SK-N-SH (cell line): ENCODE measurements at regions not wholly inside any gene's neighbourhood (a gene's known extent, or its start where the extent isn't known, plus 50 kb on each side); places are given as distances from the start of the nearest gene placed in this dataset.

ENCODE experiments used
- CTCF ChIA-PET: fragments of 300-600, 350-600 bp; formaldehyde crosslinking; extraction: SDS; loops from one replicate; lab custom pipeline; 2021; lab: Yijun Ruan, JAX
- POLR2A ChIA-PET: fragments of 350-600 bp; sonication (Branson Sonifier 250); formaldehyde crosslinking; extraction: SDS; loops from one replicate; lab custom pipeline; 2020; ENCODE audit warnings: antibody characterized with exemption, inconsistent platforms; lab: Yijun Ruan, JAX
- DNase-seq: peaks from one replicate; pipeline ENCODE4 v3.0.0; 2012
- H2AFZ ChIP-seq: fragments of 200-600 bp; sonication (generic); 2 replicates; pipeline ENCODE4 v1.8.1; 2016; ENCODE audit warnings: antibody characterized with exemption, mild to moderate bottlenecking, low read depth
- H3F3A ChIP-seq: fragments of 200-600 bp; sonication (generic); replicated peaks from 2 replicates; pipeline ENCODE3; 2016; ENCODE audit warnings: antibody characterized with exemption, mild to moderate bottlenecking; ENCODE audit not compliant: insufficient read depth
- H3K27ac ChIP-seq, 2 experiments: fragments of 200-500 bp in 1 of 2; fragments of 200-600 bp in 1 of 2; sonication (Bioruptor generic) in 1 of 2; sonication (generic), shearing (Covaris generic) in 1 of 2; 2 replicates each; pipeline versions ENCODE4 v1.5.1 to v1.6.1; 2014 to 2016; ENCODE audit warnings: low read depth in 2 of 2, inconsistent platforms in 1 of 2, low read length in 1 of 2, mild to moderate bottlenecking in 1 of 2, mixed read lengths in 1 of 2
- H3K27me3 ChIP-seq: fragments of 200-600 bp; sonication (generic), shearing (Covaris generic); 2 replicates; pipeline ENCODE4 v1.6.1; 2016; ENCODE audit warnings: mixed run types; ENCODE audit not compliant: insufficient read depth
- H3K36me3 ChIP-seq, 2 experiments: fragments of 200-500 bp in 1 of 2; fragments of 200-600 bp in 1 of 2; sonication (Bioruptor generic) in 1 of 2; sonication (generic) in 1 of 2; replicated peaks in 1 of 2; 2 replicates each; pipeline versions ENCODE3 to v1.5.1; 2014 to 2016; ENCODE audit warnings: low read length in 1 of 2, mild to moderate bottlenecking in 1 of 2; ENCODE audit not compliant: insufficient read depth in 2 of 2, control insufficient read depth in 1 of 2
- H3K4me1 ChIP-seq, 2 experiments: fragments of 200-500 bp in 1 of 2; fragments of 200-600 bp in 1 of 2; sonication (Bioruptor generic) in 1 of 2; sonication (generic), shearing (Covaris generic) in 1 of 2; 2 replicates each; pipeline versions ENCODE4 v1.5.1 to v1.6.1; 2014 to 2016; ENCODE audit warnings: low read depth in 1 of 2, low read length in 1 of 2, mixed run types in 1 of 2; ENCODE audit not compliant: insufficient read depth in 2 of 2, control insufficient read depth in 1 of 2
- H3K4me2 ChIP-seq: fragments of 200-600 bp; sonication (generic), shearing (Covaris generic); 2 replicates; pipeline ENCODE4 v1.6.1; 2017; ENCODE audit warnings: mixed run types
- H3K4me3 ChIP-seq, 2 experiments: fragments of 200-500 bp in 1 of 2; fragments of 200-600 bp in 1 of 2; sonication (Bioruptor generic) in 1 of 2; sonication (generic), shearing (Covaris generic) in 1 of 2; 2 replicates each; pipeline versions ENCODE4 v1.5.1 to v1.8.1; 2014 to 2016; ENCODE audit warnings: low read depth in 2 of 2, inconsistent platforms in 1 of 2, low read length in 1 of 2, mild to moderate bottlenecking in 1 of 2, mixed read lengths in 1 of 2, moderate library complexity in 1 of 2
- H3K79me2 ChIP-seq: fragments of 200-600 bp; sonication (generic); 2 replicates; pipeline ENCODE4 v1.8.1; 2017; ENCODE audit warnings: mild to moderate bottlenecking; ENCODE audit not compliant: insufficient read depth
- H3K9ac ChIP-seq: fragments of 200-600 bp; sonication (generic); 2 replicates; pipeline ENCODE4 v1.6.1; 2017; ENCODE audit warnings: mixed run types
- H3K9me2 ChIP-seq: fragments of 200-600 bp; sonication (generic); 2 replicates; pipeline ENCODE4 v1.6.1; 2017; ENCODE audit warnings: mixed run types
- H3K9me3 ChIP-seq: fragments of 200-600 bp; sonication (generic); 2 replicates; pipeline ENCODE4 v1.6.1; 2017; ENCODE audit warnings: mixed run types, mild to moderate bottlenecking, moderate library complexity
- H4K20me1 ChIP-seq: fragments of 200-600 bp; sonication (generic); 2 replicates; pipeline ENCODE4 v1.6.1; 2017; ENCODE audit warnings: mild to moderate bottlenecking, mixed run types; ENCODE audit not compliant: insufficient read depth
- ELF1 ChIP-seq: IDR thresholded peaks from 2 replicates; pipeline ENCODE4 v1.4.0; 2012
- EP300 ChIP-seq, 2 experiments: IDR thresholded peaks; 2 replicates each; pipeline versions ENCODE4 v1.4.0 to v1.6.1; 2012; ENCODE audit warnings: borderline replicate concordance in 1 of 2, low read depth in 1 of 2, low read length in 1 of 2
- FOXJ3 ChIP-seq: sonication (generic); formaldehyde crosslinking; IDR thresholded peaks from 2 replicates; pipeline ENCODE4 v1.5.1; 2020; ENCODE audit warnings: mild to moderate bottlenecking, missing genetic modification reagents
- JUND ChIP-seq: IDR thresholded peaks from 2 replicates; pipeline ENCODE4 v1.4.0; 2012
- MEF2A ChIP-seq: IDR thresholded peaks from 2 replicates; pipeline ENCODE4 v1.4.0; 2012; ENCODE audit warnings: low read depth, borderline replicate concordance
- MXI1 ChIP-seq: IDR thresholded peaks from 2 replicates; pipeline ENCODE4 v1.6.1; 2012; ENCODE audit warnings: mild to moderate bottlenecking, low read depth, low read length, improper control_type of control experiment
- RAD21 ChIP-seq: IDR thresholded peaks from 2 replicates; pipeline ENCODE4 v1.6.1; 2012; ENCODE audit warnings: mild to moderate bottlenecking, low read length
- SMC3 ChIP-seq: IDR thresholded peaks from 2 replicates; pipeline ENCODE4 v1.6.1; 2012; ENCODE audit warnings: low read depth, low read length, improper control_type of control experiment
- TAF1 ChIP-seq: IDR thresholded peaks from 2 replicates; pipeline ENCODE4 v1.6.1; 2012; ENCODE audit warnings: low read depth, mild to moderate bottlenecking, low read length, moderate library complexity, borderline replicate concordance
- TEAD4 ChIP-seq: IDR thresholded peaks from 2 replicates; pipeline ENCODE4 v1.4.0; 2012; ENCODE audit warnings: mild to moderate bottlenecking, borderline replicate concordance; ENCODE audit not compliant: insufficient read depth
- WGBS: methylation state at CpG from one replicate; pipeline ENCODE4 v1.1.6; 2017; ENCODE audit warnings: low lambda C conversion rate; 5-methylcytosine and 5-hydroxymethylcytosine counted together
- TF ChIP-seq, protein P1 (sequence below): IDR thresholded peaks from 2 replicates; pipeline ENCODE4 v1.4.0; 2012; ENCODE audit warnings: low read depth, borderline replicate concordance
- TF ChIP-seq, protein P2 (sequence below): IDR thresholded peaks from 2 replicates; pipeline ENCODE4 v1.6.1; 2012; ENCODE audit warnings: mild to moderate bottlenecking, low read depth, low read length, moderate library complexity

DNA sequence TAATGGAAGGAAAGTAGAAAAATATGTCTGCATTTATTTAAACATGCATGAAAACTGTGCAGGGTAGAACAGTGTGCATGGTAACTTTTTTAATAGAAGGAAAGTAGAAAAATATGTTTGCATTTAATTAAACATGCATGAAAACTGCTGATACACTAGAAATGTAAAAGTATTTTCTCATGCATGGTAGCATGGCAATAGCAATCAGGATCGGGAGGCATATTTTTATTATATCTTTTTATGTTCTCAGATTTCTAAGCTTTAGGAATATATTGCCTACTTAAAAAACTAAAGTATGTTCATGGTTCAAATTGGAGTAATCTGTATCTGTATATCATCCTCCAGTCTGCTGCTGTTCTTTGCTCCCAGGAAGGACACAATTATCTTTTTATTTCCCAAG is 1468.9 kb upstream of the GBE1 start:
- Histone ChIP-seq H4K20me1 (no peaks in the 10 kb centered on the region), H3K27ac (no peak overlapping the region), H3K79me2 (no peaks in the 10 kb centered on the region), H3K4me3 (no peak overlapping the region), H3K9ac (no peak overlapping the region), H2AFZ (no peak overlapping the region), H3F3A (no peaks in the 10 kb centered on the region), H3K4me2 (no peak overlapping the region), H3K9me2 (no peaks in the 10 kb centered on the region), H3K9me3 (no peaks in the 10 kb centered on the region), H3K4me1 (no peaks in the 10 kb centered on the region), H3K27me3 (no peaks in the 10 kb centered on the region), H3K36me3 (no peaks in the 10 kb centered on the region)
- TF ChIP-seq ELF1: no peak
- no peak for DNase-seq
- ChIA-PET CTCF (interaction anchor here (0.6 kb wide), 1 partner anchor 13 kb away, joined by 3 read pairs; no protein-coding TSS in a partner anchor), POLR2A (no interaction called here)
- WGBS: 12% methylated on average over 1 of the region's 1 CpG

DNA sequence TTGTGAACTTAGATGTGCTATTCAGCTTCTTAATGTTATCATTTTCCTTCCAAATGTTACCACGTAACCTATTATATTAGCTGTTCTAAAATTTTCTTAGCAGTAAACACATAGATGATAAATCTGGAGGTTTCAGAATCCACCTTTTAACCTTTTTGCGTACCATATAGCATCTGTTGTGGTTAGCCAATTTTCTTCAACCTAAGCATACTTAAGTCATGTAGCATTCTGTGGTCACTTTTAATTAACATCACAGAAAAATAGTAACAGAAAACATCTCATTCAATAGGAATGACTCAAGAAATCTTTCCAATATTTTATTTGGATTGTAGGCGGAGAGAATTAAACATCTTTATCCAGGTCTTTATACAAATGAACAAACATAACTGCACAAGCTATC is 1465.3 kb upstream of the GBE1 start:
- H3K79me2 ChIP-seq: no peaks in the 10 kb centered on the region
- H3K4me3 ChIP-seq: no peak overlapping the region
- H3K27ac ChIP-seq: no peak overlapping the region
- H3F3A ChIP-seq: no peaks in the 10 kb centered on the region
- no peak overlapping the region for H3K4me2 ChIP-seq
- no peaks in the 10 kb centered on the region for H3K4me1 ChIP-seq
- no peak for DNase-seq
- no peaks in the 10 kb centered on the region for H3K27me3 ChIP-seq
- H2AFZ ChIP-seq: no peak overlapping the region
- ChIA-PET CTCF (no interaction called here), POLR2A (no interaction called here)
- no peak overlapping the region for H3K9ac ChIP-seq
- no peaks in the 10 kb centered on the region for H3K36me3 ChIP-seq
- H3K9me2 ChIP-seq: no peaks in the 10 kb centered on the region
- TF ChIP-seq EP300 (IDR thresholded peaks at IDR 0.05; ENCODE audit: borderline replicate concordance in 1 of 2, low read depth in 1 of 2, low read length in 1 of 2): no peak
- no peak for TF ChIP-seq MXI1
- no peak for TF ChIP-seq FOXJ3 (CRISPR knock-in tag)
- no peak for TF ChIP-seq TAF1
- no peak for TF ChIP-seq TEAD4
- TF ChIP-seq, protein P1, sequence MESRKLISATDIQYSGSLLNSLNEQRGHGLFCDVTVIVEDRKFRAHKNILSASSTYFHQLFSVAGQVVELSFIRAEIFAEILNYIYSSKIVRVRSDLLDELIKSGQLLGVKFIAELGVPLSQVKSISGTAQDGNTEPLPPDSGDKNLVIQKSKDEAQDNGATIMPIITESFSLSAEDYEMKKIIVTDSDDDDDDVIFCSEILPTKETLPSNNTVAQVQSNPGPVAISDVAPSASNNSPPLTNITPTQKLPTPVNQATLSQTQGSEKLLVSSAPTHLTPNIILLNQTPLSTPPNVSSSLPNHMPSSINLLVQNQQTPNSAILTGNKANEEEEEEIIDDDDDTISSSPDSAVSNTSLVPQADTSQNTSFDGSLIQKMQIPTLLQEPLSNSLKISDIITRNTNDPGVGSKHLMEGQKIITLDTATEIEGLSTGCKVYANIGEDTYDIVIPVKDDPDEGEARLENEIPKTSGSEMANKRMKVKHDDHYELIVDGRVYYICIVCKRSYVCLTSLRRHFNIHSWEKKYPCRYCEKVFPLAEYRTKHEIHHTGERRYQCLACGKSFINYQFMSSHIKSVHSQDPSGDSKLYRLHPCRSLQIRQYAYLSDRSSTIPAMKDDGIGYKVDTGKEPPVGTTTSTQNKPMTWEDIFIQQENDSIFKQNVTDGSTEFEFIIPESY: no peak
- no peak for TF ChIP-seq MEF2A
- no peak for TF ChIP-seq ELF1
- TF ChIP-seq, protein P2, sequence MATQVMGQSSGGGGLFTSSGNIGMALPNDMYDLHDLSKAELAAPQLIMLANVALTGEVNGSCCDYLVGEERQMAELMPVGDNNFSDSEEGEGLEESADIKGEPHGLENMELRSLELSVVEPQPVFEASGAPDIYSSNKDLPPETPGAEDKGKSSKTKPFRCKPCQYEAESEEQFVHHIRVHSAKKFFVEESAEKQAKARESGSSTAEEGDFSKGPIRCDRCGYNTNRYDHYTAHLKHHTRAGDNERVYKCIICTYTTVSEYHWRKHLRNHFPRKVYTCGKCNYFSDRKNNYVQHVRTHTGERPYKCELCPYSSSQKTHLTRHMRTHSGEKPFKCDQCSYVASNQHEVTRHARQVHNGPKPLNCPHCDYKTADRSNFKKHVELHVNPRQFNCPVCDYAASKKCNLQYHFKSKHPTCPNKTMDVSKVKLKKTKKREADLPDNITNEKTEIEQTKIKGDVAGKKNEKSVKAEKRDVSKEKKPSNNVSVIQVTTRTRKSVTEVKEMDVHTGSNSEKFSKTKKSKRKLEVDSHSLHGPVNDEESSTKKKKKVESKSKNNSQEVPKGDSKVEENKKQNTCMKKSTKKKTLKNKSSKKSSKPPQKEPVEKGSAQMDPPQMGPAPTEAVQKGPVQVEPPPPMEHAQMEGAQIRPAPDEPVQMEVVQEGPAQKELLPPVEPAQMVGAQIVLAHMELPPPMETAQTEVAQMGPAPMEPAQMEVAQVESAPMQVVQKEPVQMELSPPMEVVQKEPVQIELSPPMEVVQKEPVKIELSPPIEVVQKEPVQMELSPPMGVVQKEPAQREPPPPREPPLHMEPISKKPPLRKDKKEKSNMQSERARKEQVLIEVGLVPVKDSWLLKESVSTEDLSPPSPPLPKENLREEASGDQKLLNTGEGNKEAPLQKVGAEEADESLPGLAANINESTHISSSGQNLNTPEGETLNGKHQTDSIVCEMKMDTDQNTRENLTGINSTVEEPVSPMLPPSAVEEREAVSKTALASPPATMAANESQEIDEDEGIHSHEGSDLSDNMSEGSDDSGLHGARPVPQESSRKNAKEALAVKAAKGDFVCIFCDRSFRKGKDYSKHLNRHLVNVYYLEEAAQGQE: no peak
- no peak for TF ChIP-seq RAD21
- TF ChIP-seq JUND: no peak
- no peak for TF ChIP-seq SMC3
- no peaks in the 10 kb centered on the region for H4K20me1 ChIP-seq
- WGBS: 13% methylated on average over 3 of the region's 3 CpGs
- no peaks in the 10 kb centered on the region for H3K9me3 ChIP-seq
